ENCODE measurements at regions not wholly inside any gene's neighbourhood (a gene's known extent, or its start where the extent isn't known, plus 50 kb on each side); places are given as distances from the start of the nearest gene placed in this dataset.

GRCh38 chr14:61226015-61226654 lies 55.0 kb downstream of the TMEM30B start:
- no peak for DNase-seq

GRCh38 chr14:61225344-61225743 lies 55.8 kb downstream of the TMEM30B start:
- no peak for DNase-seq

- no peak for DNase-seq
Measured at GRCh38 chr14:61223552-61223951, 57.6 kb downstream of the TMEM30B start.

GRCh38 chr14:61222388-61222787 lies 58.8 kb downstream of the TMEM30B start:
- no peak for DNase-seq

GRCh38 chr14:61221906-61222305 lies 59.2 kb downstream of the TMEM30B start:
- no peak for DNase-seq

GRCh38 chr14:61219673-61220072 lies 61.5 kb downstream of the TMEM30B start:
- no peak for DNase-seq

GRCh38 chr14:61219256-61219655 lies 61.9 kb downstream of the TMEM30B start:
- no peak for DNase-seq

GRCh38 chr14:61218767-61219166 lies 62.4 kb downstream of the TMEM30B start:
- no peak for DNase-seq

GRCh38 chr14:61218157-61218556 lies 63.0 kb downstream of the TMEM30B start:
- DNase-seq: no peak

- no peak for DNase-seq
Measured at GRCh38 chr14:61217516-61217915, 63.6 kb downstream of the TMEM30B start.

- DNase-seq: no peak
Measured at GRCh38 chr14:61215222-61216020, 65.7 kb downstream of the TMEM30B start.

GRCh38 chr14:61213920-61214319 lies 67.2 kb downstream of the TMEM30B start:
- no peak for DNase-seq

GRCh38 chr14:61213191-61213621 lies 67.9 kb downstream of the TMEM30B start:
- DNase-seq: no peak

GRCh38 chr14:61212546-61212945 lies 68.6 kb downstream of the TMEM30B start:
- no peak for DNase-seq

GRCh38 chr14:61211476-61212255 lies 69.5 kb downstream of the TMEM30B start:
- DNase-seq: no peak

GRCh38 chr14:61203081-61203753 lies 77.9 kb downstream of the TMEM30B start:
- DNase-seq: no peak

GRCh38 chr14:61202124-61202523 lies 79.0 kb downstream of the TMEM30B start:
- DNase-seq: no peak

GRCh38 chr14:61201171-61201570 lies 80.0 kb downstream of the TMEM30B start:
- no peak for DNase-seq

GRCh38 chr14:61197416-61197815 lies 83.7 kb downstream of the TMEM30B start:
- no peak for DNase-seq

GRCh38 chr14:61196792-61197191 lies 84.3 kb downstream of the TMEM30B start:
- no peak for DNase-seq

GRCh38 chr14:61196034-61196433 lies 85.1 kb downstream of the TMEM30B start:
- DNase-seq: no peak

GRCh38 chr14:61193476-61193875 lies 87.7 kb downstream of the TMEM30B start:
- DNase-seq: no peak

- DNase-seq: no peak
Measured at GRCh38 chr14:61192989-61193388, 88.1 kb downstream of the TMEM30B start.
